PC-9 (cell line): ENCODE measurements at regions not wholly inside any gene's neighbourhood (a gene's known extent, or its start where the extent isn't known, plus 50 kb on each side); places are given as distances from the start of the nearest gene placed in this dataset.
A peak's percentile ranks its signal among the peaks of the same experiment; 100 is the strongest.

Experiments
- BruUV-seq: library from RNA; stranded (reverse); fragments of 400-500 nt; replicated peaks from 2 replicates; lab custom pipeline; 2021; lab: Mats Ljungman, UMichigan
- CTCF ChIA-PET: fragments of 300-600 bp; sonication (Branson Sonifier 250); formaldehyde crosslinking; loops from one replicate; lab custom pipeline; 2022; ENCODE audit warnings: antibody characterized with exemption; lab: Charles Lee
- POLR2A ChIA-PET: fragments of 300-600 bp; sonication (Branson Sonifier 250); formaldehyde crosslinking; loops from one replicate; lab custom pipeline; 2022; ENCODE audit warnings: antibody characterized with exemption; ENCODE audit not compliant: unreplicated experiment; lab: Charles Lee
- DNase-seq, 2 experiments: peaks; one replicate each; pipeline versions ENCODE4 v3.0.0 to v3.0.0-alpha.2; 2015 to 2022; ENCODE audit warnings: mixed read lengths in 1 of 2
- H2AFZ ChIP-seq: fragments of 200-600 bp; sonication (generic); 2 replicates; pipeline ENCODE4 v1.8.1; 2017; ENCODE audit warnings: antibody characterized with exemption
- H3F3A ChIP-seq: fragments of 200-600 bp; sonication (generic); 2 replicates; pipeline ENCODE4 v1.8.1; 2017; ENCODE audit warnings: antibody characterized with exemption, mild to moderate bottlenecking, low read depth; ENCODE audit not compliant: insufficient read depth
- H3K27ac ChIP-seq: fragments of 200-600 bp; sonication (generic); 2 replicates; pipeline ENCODE4 v1.6.1; 2016; ENCODE audit warnings: mixed run types
- H3K27me3 ChIP-seq: fragments of 200-600 bp; sonication (generic); 2 replicates; pipeline ENCODE4 v1.6.1; 2016; ENCODE audit warnings: low read depth, mixed run types; ENCODE audit not compliant: insufficient read depth
- H3K36me3 ChIP-seq: fragments of 200-600 bp; sonication (generic); 2 replicates; pipeline ENCODE4 v1.6.1; 2016; ENCODE audit warnings: low read depth, mixed run types
- H3K4me1 ChIP-seq: fragments of 200-600 bp; sonication (generic); replicated peaks from 2 replicates; pipeline ENCODE4 v1.6.1; 2016; ENCODE audit warnings: mixed run types; ENCODE audit not compliant: insufficient read depth
- H3K4me2 ChIP-seq: fragments of 200-600 bp; sonication (generic); 2 replicates; pipeline ENCODE4 v1.6.1; 2017; ENCODE audit warnings: mixed run types
- H3K4me3 ChIP-seq: fragments of 200-600 bp; sonication (generic); 2 replicates; pipeline ENCODE4 v1.6.1; 2016; ENCODE audit warnings: mixed run types
- H3K79me2 ChIP-seq: fragments of 200-600 bp; sonication (generic); 2 replicates; pipeline ENCODE4 v1.6.1; 2017; ENCODE audit warnings: low read depth, mixed run types
- H3K9me2 ChIP-seq: fragments of 200-600 bp; sonication (generic); 2 replicates; pipeline ENCODE4 v1.8.1; 2017; ENCODE audit warnings: mild to moderate bottlenecking; ENCODE audit not compliant: insufficient read depth
- H3K9me3 ChIP-seq: fragments of 200-600 bp; sonication (generic); 2 replicates; pipeline ENCODE4 v1.8.1; 2016; ENCODE audit warnings: low read depth; ENCODE audit not compliant: insufficient read depth
- H4K20me1 ChIP-seq: fragments of 200-600 bp; sonication (generic); 2 replicates; pipeline ENCODE4 v1.8.1; 2017; ENCODE audit not compliant: insufficient read depth
- EZH2 ChIP-seq: fragments of 200-600 bp; sonication (generic); IDR thresholded peaks from 2 replicates; pipeline ENCODE4 v1.8.0; 2017; ENCODE audit warnings: antibody characterized with exemption, low read depth
- intact Hi-C: fragments of 100-400 bp; cut with micrococcal nuclease; formaldehyde crosslinking; loops from one replicate; pipeline ENCODE4 v1.10.0; 2022; ENCODE audit not compliant: unreplicated experiment
- TF ChIP-seq, protein P1 (sequence below): fragments of 200-600 bp; sonication (generic); conservative IDR thresholded peaks from 2 replicates; pipeline ENCODE4 v1.6.1; 2017; ENCODE audit warnings: mixed run types, antibody characterized with exemption, mild to moderate bottlenecking, moderate library complexity

GRCh38 chr3:105222568-105223093 is 144.1 kb upstream of the ALCAM start:
- Histone ChIP-seq H3K27me3 (no peaks in the 10 kb centered on the region), H3K36me3 (no peaks in the 10 kb centered on the region), H3F3A (no peaks in the 10 kb centered on the region), H3K9me3 (no peaks in the 10 kb centered on the region), H3K4me2 (no peak overlapping the region), H4K20me1 (no peaks in the 10 kb centered on the region), H3K27ac (no peak overlapping the region), H3K4me3 (no peak overlapping the region), H2AFZ (0 out of 2 replicates have a peak overlapping the region, but pooled peaks have one; percentile 7), H3K79me2 (no peaks in the 10 kb centered on the region), H3K4me1 (no peaks in the 10 kb centered on the region), H3K9me2 (no peaks in the 10 kb centered on the region)
- no peak for DNase-seq
- intact Hi-C loops: no loop called here
- CTCF ChIA-PET: no interaction called here
- no TSS peak for BruUV-seq
- TF ChIP-seq, protein P1, sequence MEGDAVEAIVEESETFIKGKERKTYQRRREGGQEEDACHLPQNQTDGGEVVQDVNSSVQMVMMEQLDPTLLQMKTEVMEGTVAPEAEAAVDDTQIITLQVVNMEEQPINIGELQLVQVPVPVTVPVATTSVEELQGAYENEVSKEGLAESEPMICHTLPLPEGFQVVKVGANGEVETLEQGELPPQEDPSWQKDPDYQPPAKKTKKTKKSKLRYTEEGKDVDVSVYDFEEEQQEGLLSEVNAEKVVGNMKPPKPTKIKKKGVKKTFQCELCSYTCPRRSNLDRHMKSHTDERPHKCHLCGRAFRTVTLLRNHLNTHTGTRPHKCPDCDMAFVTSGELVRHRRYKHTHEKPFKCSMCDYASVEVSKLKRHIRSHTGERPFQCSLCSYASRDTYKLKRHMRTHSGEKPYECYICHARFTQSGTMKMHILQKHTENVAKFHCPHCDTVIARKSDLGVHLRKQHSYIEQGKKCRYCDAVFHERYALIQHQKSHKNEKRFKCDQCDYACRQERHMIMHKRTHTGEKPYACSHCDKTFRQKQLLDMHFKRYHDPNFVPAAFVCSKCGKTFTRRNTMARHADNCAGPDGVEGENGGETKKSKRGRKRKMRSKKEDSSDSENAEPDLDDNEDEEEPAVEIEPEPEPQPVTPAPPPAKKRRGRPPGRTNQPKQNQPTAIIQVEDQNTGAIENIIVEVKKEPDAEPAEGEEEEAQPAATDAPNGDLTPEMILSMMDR: no peak
- no peak for TF ChIP-seq EZH2
- POLR2A ChIA-PET: no interaction called here

- H3K9me2 ChIP-seq: no peaks in the 10 kb centered on the region
- H3K36me3 ChIP-seq: no peaks in the 10 kb centered on the region
- no peak overlapping the region for H3K4me3 ChIP-seq
- DNase-seq: no peak
- H3K4me2 ChIP-seq: no peak overlapping the region
- H3K79me2 ChIP-seq: no peaks in the 10 kb centered on the region
- H3F3A ChIP-seq: no peaks in the 10 kb centered on the region
- no peak overlapping the region for H3K27ac ChIP-seq
- ChIA-PET CTCF (no interaction called here), POLR2A (no interaction called here)
- H3K4me1 ChIP-seq: no peaks in the 10 kb centered on the region
- TF ChIP-seq EZH2: no peak
- TF ChIP-seq, protein P1: no peak
- no TSS peak for BruUV-seq
- H3K27me3 ChIP-seq: no peaks in the 10 kb centered on the region
- H4K20me1 ChIP-seq: no peaks in the 10 kb centered on the region
- intact Hi-C loops: no loop called here
- H2AFZ ChIP-seq: no peak overlapping the region; the same call in 1 of the 2 replicates
- no peaks in the 10 kb centered on the region; the same call in 1 of the 2 replicates for H3K9me3 ChIP-seq
Observed at GRCh38 chr3:105223815-105224214, 142.9 kb upstream of the ALCAM start.

- Histone ChIP-seq H3K4me1 (no peaks in the 10 kb centered on the region; the same call in 1 of the 2 replicates), H3K9me3 (no peaks in the 10 kb centered on the region; the same call in none of the 2 replicates), H3K27me3 (no peaks in the 10 kb centered on the region), H3K36me3 (no peaks in the 10 kb centered on the region), H3F3A (no peaks in the 10 kb centered on the region), H2AFZ (no peak overlapping the region; the same call in 1 of the 2 replicates), H3K27ac (no peak overlapping the region), H4K20me1 (no peaks in the 10 kb centered on the region), H3K9me2 (no peaks in the 10 kb centered on the region), H3K4me3 (no peak overlapping the region), H3K4me2 (no peak overlapping the region), H3K79me2 (no peaks in the 10 kb centered on the region)
- ChIA-PET POLR2A (no interaction called here), CTCF (no interaction called here)
- BruUV-seq: no TSS peak
- no peak for TF ChIP-seq EZH2
- intact Hi-C loops: no loop called here
- no peak for DNase-seq
Observed at GRCh38 chr3:105228696-105229095, 138.0 kb upstream of the ALCAM start.

DNA sequence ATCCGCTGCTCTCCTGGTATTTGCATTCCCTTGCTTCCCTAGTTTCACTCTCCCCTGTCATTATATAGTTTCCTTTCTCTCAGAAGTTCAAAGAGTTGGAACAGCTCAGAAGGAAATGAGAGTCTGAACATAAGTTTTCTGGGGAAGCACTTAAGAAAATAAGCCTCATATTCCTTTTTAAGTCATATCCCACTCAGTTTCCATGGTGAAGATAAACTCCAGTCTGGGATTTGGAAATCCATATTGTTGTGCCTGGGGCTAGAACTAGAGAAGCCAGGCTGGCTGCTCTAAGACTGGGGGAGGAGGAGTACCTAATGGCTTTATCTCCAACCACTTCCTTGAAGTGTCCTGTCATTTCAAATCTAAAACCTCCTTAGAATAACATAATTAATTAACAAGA is 134.2 kb upstream of the ALCAM start:
- H3K4me3 ChIP-seq: no peak overlapping the region
- BruUV-seq: no TSS peak
- H3K9me3 ChIP-seq: no peaks in the 10 kb centered on the region; the same call in none of the 2 replicates
- CTCF ChIA-PET: no interaction called here
- no peaks in the 10 kb centered on the region for H3K9me2 ChIP-seq
- TF ChIP-seq, protein P1: no peak
- no peak for TF ChIP-seq EZH2
- DNase-seq: no peak
- H3F3A ChIP-seq: no peaks in the 10 kb centered on the region
- no peak overlapping the region for H2AFZ ChIP-seq
- no peaks in the 10 kb centered on the region; the same call in 1 of the 2 replicates for H3K4me1 ChIP-seq
- H4K20me1 ChIP-seq: no peaks in the 10 kb centered on the region
- no peak overlapping the region for H3K27ac ChIP-seq
- POLR2A ChIA-PET: no interaction called here
- H3K36me3 ChIP-seq: no peaks in the 10 kb centered on the region
- intact Hi-C loops: no loop called here
- no peak overlapping the region for H3K4me2 ChIP-seq
- no peaks in the 10 kb centered on the region for H3K79me2 ChIP-seq
- no peaks in the 10 kb centered on the region for H3K27me3 ChIP-seq
